Hepatocyte (in vitro differentiated cells): ENCODE measurements at regions not wholly inside any gene's neighbourhood (a gene's known extent, or its start where the extent isn't known, plus 50 kb on each side); places are given as distances from the start of the nearest gene placed in this dataset.

Source experiments
- EZH2phosphoT487 ChIP-seq: fragments of 200-600 bp; sonication (generic); IDR thresholded peaks from one replicate; pipeline ENCODE4 v1.6.1; 2018; ENCODE audit warnings: antibody characterized with exemption, mild to moderate bottlenecking, low read depth, moderate library complexity; ENCODE audit not compliant: unreplicated experiment, severe bottlenecking
- TF ChIP-seq, protein P1 (sequence below): fragments of 200-600 bp; sonication (generic); IDR thresholded peaks from 2 replicates; pipeline ENCODE4 v1.5.1; 2016; ENCODE audit warnings: antibody characterized with exemption, mild to moderate bottlenecking; ENCODE audit not compliant: poor library complexity

DNA sequence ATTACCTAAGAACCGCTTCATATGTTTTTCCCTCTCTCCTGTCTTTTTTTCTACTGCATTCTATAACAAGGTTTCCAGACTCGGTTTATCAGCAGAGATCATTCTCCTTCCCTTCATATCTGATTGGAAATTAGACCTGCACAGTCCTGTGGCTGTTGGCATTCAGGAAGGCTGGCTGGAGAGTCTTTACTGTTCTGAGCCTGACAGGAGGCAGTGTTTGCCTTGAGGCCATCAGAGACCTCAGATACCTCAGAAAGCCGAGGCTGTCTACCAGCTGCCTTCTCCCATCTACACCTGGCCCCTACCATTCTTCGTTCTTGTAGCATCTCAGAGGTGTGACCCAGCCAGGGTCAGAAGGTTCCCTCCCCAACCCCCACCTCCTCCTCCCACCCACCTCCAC lies 182.0 kb downstream of the CAND1 start:
- TF ChIP-seq, protein P1, sequence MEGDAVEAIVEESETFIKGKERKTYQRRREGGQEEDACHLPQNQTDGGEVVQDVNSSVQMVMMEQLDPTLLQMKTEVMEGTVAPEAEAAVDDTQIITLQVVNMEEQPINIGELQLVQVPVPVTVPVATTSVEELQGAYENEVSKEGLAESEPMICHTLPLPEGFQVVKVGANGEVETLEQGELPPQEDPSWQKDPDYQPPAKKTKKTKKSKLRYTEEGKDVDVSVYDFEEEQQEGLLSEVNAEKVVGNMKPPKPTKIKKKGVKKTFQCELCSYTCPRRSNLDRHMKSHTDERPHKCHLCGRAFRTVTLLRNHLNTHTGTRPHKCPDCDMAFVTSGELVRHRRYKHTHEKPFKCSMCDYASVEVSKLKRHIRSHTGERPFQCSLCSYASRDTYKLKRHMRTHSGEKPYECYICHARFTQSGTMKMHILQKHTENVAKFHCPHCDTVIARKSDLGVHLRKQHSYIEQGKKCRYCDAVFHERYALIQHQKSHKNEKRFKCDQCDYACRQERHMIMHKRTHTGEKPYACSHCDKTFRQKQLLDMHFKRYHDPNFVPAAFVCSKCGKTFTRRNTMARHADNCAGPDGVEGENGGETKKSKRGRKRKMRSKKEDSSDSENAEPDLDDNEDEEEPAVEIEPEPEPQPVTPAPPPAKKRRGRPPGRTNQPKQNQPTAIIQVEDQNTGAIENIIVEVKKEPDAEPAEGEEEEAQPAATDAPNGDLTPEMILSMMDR, result no peak
- TF ChIP-seq EZH2phosphoT487, result no peak
